ENCODE measurements at regions not wholly inside any gene's neighbourhood (a gene's known extent, or its start where the extent isn't known, plus 50 kb on each side); places are given as distances from the start of the nearest gene placed in this dataset.

- ChIA-PET CTCF (no interaction called here), POLR2A (ENCODE audit: low non-redundant PET) (no interaction called here)
- TF ChIP-seq CTCF (conservative IDR thresholded peaks at IDR 0.05; ENCODE audit: low read depth) = no peak
- no peak for DNase-seq (ENCODE audit: low spot score)
- no peak overlapping the region for H3K27ac ChIP-seq
Measured at GRCh38 chr9:95678759-95679158, 162.0 kb upstream of the PTCH1 start.

- ChIA-PET POLR2A (ENCODE audit: low non-redundant PET) (no interaction called here), CTCF (interaction anchor here (0.7 kb wide), 1 partner anchor 66 kb away, joined by 4 read pairs; no protein-coding TSS in a partner anchor)
- DNase-seq (ENCODE audit: low spot score) = no peak
- H3K27ac ChIP-seq = no peak overlapping the region
- TF ChIP-seq CTCF (conservative IDR thresholded peaks at IDR 0.05; ENCODE audit: low read depth) = no peak
Measured at GRCh38 chr9:95670122-95670521, 153.4 kb upstream of the PTCH1 start.

- no peak for DNase-seq (ENCODE audit: low spot score)
- ChIA-PET CTCF (interaction anchor here (0.7 kb wide), 1 partner anchor 49 kb away, joined by 3 read pairs; no protein-coding TSS in a partner anchor), POLR2A (ENCODE audit: low non-redundant PET) (no interaction called here)
- TF ChIP-seq CTCF (conservative IDR thresholded peaks at IDR 0.05; ENCODE audit: low read depth) = no peak
- no peak overlapping the region for H3K27ac ChIP-seq
Measured at GRCh38 chr9:95669253-95669652, 152.5 kb upstream of the PTCH1 start.

- TF ChIP-seq CTCF (conservative IDR thresholded peaks at IDR 0.05; ENCODE audit: low read depth) = no peak
- ChIA-PET POLR2A (ENCODE audit: low non-redundant PET) (no interaction called here), CTCF (interaction anchor here (0.7 kb wide), 1 partner anchor 68 kb away, joined by 3 read pairs; no protein-coding TSS in a partner anchor)
Measured at GRCh38 chr9:95667789-95668188, 151.0 kb upstream of the PTCH1 start.

GRCh38 chr9:95666785-95667155 is 150.0 kb upstream of the PTCH1 start:
- CTCF ChIA-PET = no interaction called here
- H3K27ac ChIP-seq = no peak overlapping the region
- no peak for DNase-seq (ENCODE audit: low spot score)
- POLR2A ChIA-PET (ENCODE audit: low non-redundant PET) = no interaction called here
- TF ChIP-seq CTCF (conservative IDR thresholded peaks at IDR 0.05; ENCODE audit: low read depth) = no peak

More at GRCh38 chr9:95667789-95668188, 151.0 kb upstream of the PTCH1 start:
- H3K27ac ChIP-seq = no peak overlapping the region
- DNase-seq (ENCODE audit: low spot score) = no peak

- TF ChIP-seq CTCF (conservative IDR thresholded peaks at IDR 0.05; ENCODE audit: low read depth) = no peak
- ChIA-PET CTCF (no interaction called here), POLR2A (ENCODE audit: low non-redundant PET) (no interaction called here)
- DNase-seq (ENCODE audit: low spot score) = no peak
- H3K27ac ChIP-seq = no peak overlapping the region
Measured at GRCh38 chr9:95666096-95666784, 149.5 kb upstream of the PTCH1 start.

Data from RWPE1 (cell line).